ENCODE measurements at regions not wholly inside any gene's neighbourhood (a gene's known extent, or its start where the extent isn't known, plus 50 kb on each side); places are given as distances from the start of the nearest gene placed in this dataset.

DNA sequence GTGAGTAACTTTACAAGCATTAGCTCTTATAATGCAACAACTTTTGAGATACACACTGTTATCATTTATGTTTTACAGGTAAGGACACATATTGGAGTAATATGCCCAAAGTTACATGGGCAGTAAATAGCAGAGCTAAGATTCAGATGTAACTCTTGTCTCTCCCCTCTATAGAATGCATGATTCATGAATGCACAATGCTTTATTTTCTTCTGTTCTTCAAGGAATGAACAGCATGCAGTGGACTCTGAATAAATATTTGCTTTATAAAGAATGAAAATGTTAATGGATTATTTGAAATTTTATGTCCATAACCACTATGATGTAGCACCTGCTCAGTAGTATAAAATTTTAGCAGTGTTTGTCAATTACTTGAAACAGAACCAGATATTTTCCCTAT lies 629.5 kb downstream of the KCTD16 start:
- TF ChIP-seq CEBPB (IDR thresholded peaks at IDR 0.05; ENCODE audit: low read depth, low read length) (no peak), RCOR1 (IDR thresholded peaks at IDR 0.05; ENCODE audit: insufficient replicate concordance, low read length) (no peak)
- H2AK5ac ChIP-seq (ENCODE audit: low read depth, low read length) = no peak overlapping the region
- H3K9me1 ChIP-seq (ENCODE audit: insufficient read depth, low read length) = no peaks in the 10 kb centered on the region
- DNase-seq (no peak), ATAC-seq (ENCODE audit: low read depth) (peak; percentile 54)
- CTCF ChIA-PET = interaction anchor here (0.6 kb wide), 1 partner anchor 1059 kb away, joined by 3 read pairs; no protein-coding TSS in a partner anchor
- no peak overlapping the region for H3K56ac ChIP-seq (ENCODE audit: extremely low read depth, insufficient read depth, low read length)
- in situ Hi-C loops (cut with MboI; ENCODE audit: low sequenced_read_pairs) (no loop called here), intact Hi-C loops (cut with micrococcal nuclease) (no loop called here), dilution Hi-C loops (cut with HindIII; ENCODE audit: low sequenced_read_pairs, unreplicated experiment) (no loop called here)
- no peak overlapping the region for H3K14ac ChIP-seq (replicated peaks; ENCODE audit: low read depth, low read length)
- H4K5ac ChIP-seq (ENCODE audit: low read depth, low read length) = no peak overlapping the region
- H2BK120ac ChIP-seq (ENCODE audit: low read depth, low read length) = no peak overlapping the region
- H3K27me3 ChIP-seq (ENCODE audit: control insufficient read depth, insufficient read depth, low read length) = no peaks in the 10 kb centered on the region
- no peaks in the 10 kb centered on the region for H3K36me3 ChIP-seq (ENCODE audit: control insufficient read depth, insufficient read depth, low read length)
- no peak overlapping the region for H3K23ac ChIP-seq (ENCODE audit: low read depth, low read length)
- H2BK5ac ChIP-seq (ENCODE audit: low read depth, low read length, poor library complexity, severe bottlenecking) = no peak overlapping the region
- no peaks in the 10 kb centered on the region for H4K20me1 ChIP-seq (ENCODE audit: insufficient read depth, low read length)
- H3K4me2 ChIP-seq (ENCODE audit: low read depth, low read length) = no peak overlapping the region
- H3K9ac ChIP-seq (ENCODE audit: low read depth, low read length) = no peak overlapping the region
- no peak overlapping the region for H3K18ac ChIP-seq (ENCODE audit: low read depth, low read length)
- H3K4me3 ChIP-seq (ENCODE audit: insufficient read depth, low read depth, low read length) = no peak overlapping the region
- no peak overlapping the region for H3K27ac ChIP-seq (ENCODE audit: insufficient read depth, low read length)
- H3K9me3 ChIP-seq (ENCODE audit: control insufficient read depth, insufficient read depth, low read length) = no peaks in the 10 kb centered on the region
- no peak overlapping the region for H4K91ac ChIP-seq (ENCODE audit: insufficient read depth, low read depth, low read length)
- BruUV-seq (replicated peaks) = no TSS peak
- no peaks in the 10 kb centered on the region for H3K79me1 ChIP-seq (ENCODE audit: low read depth in 1 of 2, low read length in 2 of 2)
- no peak overlapping the region for H3K4ac ChIP-seq (ENCODE audit: low read depth, low read length)
- POLR2A ChIA-PET (ENCODE audit: unreplicated experiment) = no interaction called here
- H2BK15ac ChIP-seq (ENCODE audit: low read depth, low read length) = no peak overlapping the region
- H3K4me1 ChIP-seq (ENCODE audit: control insufficient read depth, insufficient read depth, low read length) = no peaks in the 10 kb centered on the region
- no peak overlapping the region for H4K8ac ChIP-seq (ENCODE audit: low read depth in 2 of 2, low read length in 2 of 2)
- H2AK9ac ChIP-seq (replicated peaks; ENCODE audit: low read depth, low read length, poor library complexity) = no peak overlapping the region
- H2AFZ ChIP-seq (replicated peaks; ENCODE audit: low read length, poor library complexity) = no peak overlapping the region
- H2BK20ac ChIP-seq (ENCODE audit: low read depth, low read length) = no peak overlapping the region

Measured in IMR-90 (cell line).